Ishikawa (cell line): ENCODE measurements at regions not wholly inside any gene's neighbourhood (a gene's known extent, or its start where the extent isn't known, plus 50 kb on each side); places are given as distances from the start of the nearest gene placed in this dataset.

Source experiments
- EGR1 ChIP-seq: IDR thresholded peaks from 2 replicates; pipeline ENCODE4 v1.6.1; 2012
- EP300 ChIP-seq: IDR thresholded peaks from 2 replicates; pipeline ENCODE4 v1.6.1; 2012; ENCODE audit warnings: borderline replicate concordance
- RAD21 ChIP-seq: IDR thresholded peaks from 2 replicates; pipeline ENCODE4 v1.6.1; 2012; ENCODE audit warnings: low read depth
- TAF1 ChIP-seq: IDR thresholded peaks from 2 replicates; pipeline ENCODE4 v1.6.1; 2012; ENCODE audit warnings: low read depth, mild to moderate bottlenecking
- TF ChIP-seq, protein P1 (sequence below): IDR thresholded peaks from 2 replicates; pipeline ENCODE4 v1.6.1; 2012
- TF ChIP-seq, protein P2 (sequence below): IDR thresholded peaks from 2 replicates; pipeline ENCODE4 v1.6.1; 2012; ENCODE audit warnings: low read depth, mild to moderate bottlenecking

DNA sequence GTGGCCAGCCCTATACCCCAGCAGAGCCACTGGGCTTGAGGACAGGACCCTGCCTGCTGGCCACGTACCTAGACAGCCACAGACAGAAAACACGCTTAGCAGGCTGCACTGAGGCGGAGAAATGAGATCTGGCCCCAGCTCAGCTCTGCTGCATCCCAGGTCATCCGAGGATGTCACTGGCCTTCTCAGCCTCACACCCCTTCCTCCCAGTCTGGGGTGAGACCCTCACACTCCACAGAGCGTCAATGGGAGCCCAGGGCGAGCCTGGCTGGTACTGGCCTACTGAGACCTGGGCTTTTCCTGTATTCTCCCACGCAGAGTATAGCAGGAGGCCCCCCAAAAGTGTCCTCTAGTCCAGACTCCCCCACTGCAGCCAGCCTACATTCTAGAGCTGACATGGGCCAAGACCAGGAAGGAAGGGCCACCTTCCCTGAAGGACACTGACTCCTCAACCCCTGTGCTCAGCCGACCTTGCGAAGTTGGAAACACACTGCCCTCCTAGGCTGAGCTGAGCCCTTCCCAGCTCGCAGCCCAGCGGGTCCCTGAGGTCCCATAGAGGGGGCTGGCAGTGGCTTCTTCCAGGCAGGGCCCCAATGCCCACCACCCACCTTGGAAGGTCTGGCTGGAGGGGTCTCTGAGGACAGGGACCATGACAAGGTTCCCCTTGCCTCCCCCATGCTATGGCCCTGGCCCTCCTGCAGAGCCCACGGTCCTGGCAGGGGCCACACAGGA, 65.9 kb upstream of the LINC01488 start:
- no peak for TF ChIP-seq EP300
- TF ChIP-seq, protein P1, sequence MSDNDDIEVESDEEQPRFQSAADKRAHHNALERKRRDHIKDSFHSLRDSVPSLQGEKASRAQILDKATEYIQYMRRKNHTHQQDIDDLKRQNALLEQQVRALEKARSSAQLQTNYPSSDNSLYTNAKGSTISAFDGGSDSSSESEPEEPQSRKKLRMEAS: no peak
- TF ChIP-seq RAD21: no peak
- TF ChIP-seq, protein P2, sequence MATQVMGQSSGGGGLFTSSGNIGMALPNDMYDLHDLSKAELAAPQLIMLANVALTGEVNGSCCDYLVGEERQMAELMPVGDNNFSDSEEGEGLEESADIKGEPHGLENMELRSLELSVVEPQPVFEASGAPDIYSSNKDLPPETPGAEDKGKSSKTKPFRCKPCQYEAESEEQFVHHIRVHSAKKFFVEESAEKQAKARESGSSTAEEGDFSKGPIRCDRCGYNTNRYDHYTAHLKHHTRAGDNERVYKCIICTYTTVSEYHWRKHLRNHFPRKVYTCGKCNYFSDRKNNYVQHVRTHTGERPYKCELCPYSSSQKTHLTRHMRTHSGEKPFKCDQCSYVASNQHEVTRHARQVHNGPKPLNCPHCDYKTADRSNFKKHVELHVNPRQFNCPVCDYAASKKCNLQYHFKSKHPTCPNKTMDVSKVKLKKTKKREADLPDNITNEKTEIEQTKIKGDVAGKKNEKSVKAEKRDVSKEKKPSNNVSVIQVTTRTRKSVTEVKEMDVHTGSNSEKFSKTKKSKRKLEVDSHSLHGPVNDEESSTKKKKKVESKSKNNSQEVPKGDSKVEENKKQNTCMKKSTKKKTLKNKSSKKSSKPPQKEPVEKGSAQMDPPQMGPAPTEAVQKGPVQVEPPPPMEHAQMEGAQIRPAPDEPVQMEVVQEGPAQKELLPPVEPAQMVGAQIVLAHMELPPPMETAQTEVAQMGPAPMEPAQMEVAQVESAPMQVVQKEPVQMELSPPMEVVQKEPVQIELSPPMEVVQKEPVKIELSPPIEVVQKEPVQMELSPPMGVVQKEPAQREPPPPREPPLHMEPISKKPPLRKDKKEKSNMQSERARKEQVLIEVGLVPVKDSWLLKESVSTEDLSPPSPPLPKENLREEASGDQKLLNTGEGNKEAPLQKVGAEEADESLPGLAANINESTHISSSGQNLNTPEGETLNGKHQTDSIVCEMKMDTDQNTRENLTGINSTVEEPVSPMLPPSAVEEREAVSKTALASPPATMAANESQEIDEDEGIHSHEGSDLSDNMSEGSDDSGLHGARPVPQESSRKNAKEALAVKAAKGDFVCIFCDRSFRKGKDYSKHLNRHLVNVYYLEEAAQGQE: no peak
- no peak for TF ChIP-seq EGR1
- TF ChIP-seq TAF1: no peak
